WTC11 (cell line): ENCODE measurements at regions not wholly inside any gene's neighbourhood (a gene's known extent, or its start where the extent isn't known, plus 50 kb on each side); places are given as distances from the start of the nearest gene placed in this dataset.

Source experiments
- ATAC-seq: fragments of 200-7000 bp; cut with Tn5 transposase; 2 replicates; pipeline ENCODE4 v1.10.0; 2021; ENCODE audit warnings: mild to moderate bottlenecking, moderate library complexity
- CTCF ChIA-PET: fragments of 300-600 bp; sonication (Branson Sonifier 250); formaldehyde crosslinking; loops from one replicate; lab custom pipeline; 2021; ENCODE audit warnings: antibody characterized with exemption; lab: Charles Lee
- POLR2A ChIA-PET: fragments of 350-600 bp; sonication (Branson Sonifier 250); formaldehyde crosslinking; loops from one replicate; lab custom pipeline; 2021; ENCODE audit warnings: antibody characterized with exemption; lab: Charles Lee
- DNase-seq: peaks from one replicate; pipeline ENCODE4 v3.0.0; 2021; ENCODE audit warnings: low spot score
- H3K27ac Mint-ChIP-seq: 2 replicates; pipeline ENCODE4 v1.8.0; 2021; ENCODE audit warnings: mixed read lengths
- H3K27me3 Mint-ChIP-seq: 2 replicates; pipeline ENCODE4 v1.8.0; 2021; ENCODE audit warnings: low read depth, mild to moderate bottlenecking, moderate library complexity, mixed read lengths
- H3K36me3 Mint-ChIP-seq: 2 replicates; pipeline ENCODE4 v1.8.0; 2021; ENCODE audit warnings: mixed read lengths
- H3K4me1 Mint-ChIP-seq: 2 replicates; pipeline ENCODE4 v1.8.0; 2022; ENCODE audit warnings: mixed read lengths
- H3K4me3 Mint-ChIP-seq: 2 replicates; pipeline ENCODE4 v1.8.0; 2021; ENCODE audit warnings: mild to moderate bottlenecking, moderate library complexity, mixed read lengths
- H3K9me3 Mint-ChIP-seq: 2 replicates; pipeline ENCODE4 v1.8.0; 2021; ENCODE audit warnings: mixed read lengths
- ATF1 ChIP-seq: sonication (generic); formaldehyde crosslinking; IDR thresholded peaks from 2 replicates; pipeline ENCODE4 v1.8.1; 2023; ENCODE audit warnings: mild to moderate bottlenecking, moderate library complexity, missing genetic modification reagents
- CREM ChIP-seq: sonication (generic); formaldehyde crosslinking; IDR thresholded peaks from 2 replicates; pipeline ENCODE4 v1.8.1; 2022; ENCODE audit warnings: mild to moderate bottlenecking, missing genetic modification reagents, moderate library complexity
- E2F1 ChIP-seq: sonication (generic); formaldehyde crosslinking; IDR thresholded peaks from 2 replicates; pipeline ENCODE4 v1.8.0; 2022; ENCODE audit warnings: mild to moderate bottlenecking, missing genetic modification reagents
- FOXJ3 ChIP-seq: sonication (generic); formaldehyde crosslinking; IDR thresholded peaks from 2 replicates; pipeline ENCODE4 v1.9.0; 2021; ENCODE audit warnings: missing genetic modification reagents, mild to moderate bottlenecking, borderline replicate concordance
- GABPB1 ChIP-seq: sonication (generic); formaldehyde crosslinking; IDR thresholded peaks from 2 replicates; pipeline ENCODE4 v1.8.1; 2023; ENCODE audit warnings: mild to moderate bottlenecking, missing genetic modification reagents
- GTF2I ChIP-seq: fragments of 250-450 bp; sonication (Bioruptor Pico); conservative IDR thresholded peaks from 2 replicates; pipeline ENCODE4 v1.4.0; 2021; ENCODE audit warnings: mild to moderate bottlenecking
- JAZF1 ChIP-seq: fragments of 250-450 bp; sonication (Bioruptor Pico); IDR thresholded peaks from 2 replicates; pipeline ENCODE4 v1.9.0; 2021; ENCODE audit warnings: moderate library complexity, mild to moderate bottlenecking, inconsistent platforms
- MAX ChIP-seq: sonication (generic); formaldehyde crosslinking; IDR thresholded peaks from 2 replicates; pipeline ENCODE4 v1.8.0; 2022; ENCODE audit warnings: mild to moderate bottlenecking, missing genetic modification reagents
- MXD4 ChIP-seq: fragments of 250-450 bp; sonication (Bioruptor Pico); IDR thresholded peaks from 2 replicates; pipeline ENCODE4 v1.8.0; 2021; ENCODE audit warnings: mild to moderate bottlenecking, moderate library complexity, borderline replicate concordance
- MYBL2 ChIP-seq: sonication (generic); formaldehyde crosslinking; IDR thresholded peaks from 2 replicates; pipeline ENCODE4 v1.8.1; 2023; ENCODE audit warnings: mild to moderate bottlenecking, moderate library complexity, missing genetic modification reagents
- NR1H2 ChIP-seq: sonication (generic); formaldehyde crosslinking; IDR thresholded peaks from 2 replicates; pipeline ENCODE4 v1.9.0; 2021; ENCODE audit warnings: mild to moderate bottlenecking, moderate library complexity, missing genetic modification reagents
- NR3C1 ChIP-seq: sonication (generic); formaldehyde crosslinking; conservative IDR thresholded peaks from 2 replicates; pipeline ENCODE4 v1.8.1; 2023; ENCODE audit warnings: low read depth, mild to moderate bottlenecking, missing genetic modification reagents
- TP53 ChIP-seq: sonication (generic); formaldehyde crosslinking; IDR thresholded peaks from 2 replicates; pipeline ENCODE4 v1.8.1; 2023; ENCODE audit warnings: mild to moderate bottlenecking, missing genetic modification reagents
- ZBTB21 ChIP-seq: sonication (generic); formaldehyde crosslinking; IDR thresholded peaks from 2 replicates; pipeline ENCODE4 v1.8.1; 2023; ENCODE audit warnings: mild to moderate bottlenecking, missing genetic modification reagents, borderline replicate concordance
- ZBTB43 ChIP-seq: sonication (generic); formaldehyde crosslinking; IDR thresholded peaks from 2 replicates; pipeline ENCODE4 v1.8.1; 2023; ENCODE audit warnings: mild to moderate bottlenecking, missing genetic modification reagents
- ZNF416 ChIP-seq: fragments of 250-450 bp; sonication (Bioruptor Pico); IDR thresholded peaks from 2 replicates; pipeline ENCODE4 v1.9.0; 2021; ENCODE audit warnings: mild to moderate bottlenecking, inconsistent platforms
- ZNF671 ChIP-seq: fragments of 250-450 bp; sonication (Bioruptor Pico); IDR thresholded peaks from 2 replicates; pipeline ENCODE4 v1.8.0; 2021; ENCODE audit warnings: mild to moderate bottlenecking
- TF ChIP-seq, protein P1 (sequence below): sonication (generic); formaldehyde crosslinking; IDR thresholded peaks from 2 replicates; pipeline ENCODE4 v1.8.1; 2022; ENCODE audit warnings: mild to moderate bottlenecking, missing genetic modification reagents, moderate library complexity, borderline replicate concordance
- TF ChIP-seq, protein P2 (sequence below): sonication (generic); formaldehyde crosslinking; IDR thresholded peaks from 2 replicates; pipeline ENCODE4 v1.8.1; 2022; ENCODE audit warnings: missing genetic modification reagents, borderline replicate concordance
- TF ChIP-seq, protein P3 (sequence below): fragments of 250-450 bp; sonication (Bioruptor Pico); IDR thresholded peaks from 2 replicates; pipeline ENCODE4 v1.9.0; 2021; ENCODE audit warnings: mild to moderate bottlenecking, borderline replicate concordance
- TF ChIP-seq, protein P4 (sequence below): fragments of 200-600 bp; IDR thresholded peaks from 2 replicates; pipeline ENCODE4 v1.8.0; 2022; ENCODE audit warnings: antibody characterized with exemption

DNA sequence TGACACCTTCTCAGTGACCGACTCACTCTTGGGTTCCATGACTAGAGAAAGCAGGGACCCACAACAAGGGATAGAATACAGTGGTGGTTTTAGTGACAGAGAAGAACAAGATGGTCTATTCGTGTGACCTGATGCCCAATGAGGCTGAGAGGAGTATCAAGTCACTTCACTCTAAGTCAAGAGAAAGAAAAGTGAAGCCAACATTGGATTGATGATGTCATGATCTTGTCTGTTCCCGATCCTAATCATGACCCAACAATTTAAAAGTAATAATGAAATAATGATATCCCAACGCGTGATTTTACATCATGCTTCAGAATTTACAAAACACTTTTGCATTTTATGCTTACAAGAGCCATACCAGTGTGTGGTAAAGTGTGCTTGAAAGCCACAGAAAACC is 155.6 kb upstream of the POU3F3 start:
- H3K4me1 Mint-ChIP-seq: peaks cover 26% of the 10 kb centered on the region
- ChIA-PET POLR2A (no interaction called here), CTCF (no interaction called here)
- no peaks in the 10 kb centered on the region for H3K9me3 Mint-ChIP-seq
- no peaks in the 10 kb centered on the region for H3K27me3 Mint-ChIP-seq
- ATAC-seq (no peak), DNase-seq (no peak)
- no peak overlapping the region for H3K27ac Mint-ChIP-seq
- no peak overlapping the region for H3K4me3 Mint-ChIP-seq
- TF ChIP-seq CREM (CRISPR knock-in tag) (no peak), NR1H2 (CRISPR knock-in tag) (no peak), MYBL2 (CRISPR knock-in tag) (no peak), MAX (CRISPR knock-in tag) (no peak), GABPB1 (CRISPR knock-in tag) (no peak)
- TF ChIP-seq, protein P1, sequence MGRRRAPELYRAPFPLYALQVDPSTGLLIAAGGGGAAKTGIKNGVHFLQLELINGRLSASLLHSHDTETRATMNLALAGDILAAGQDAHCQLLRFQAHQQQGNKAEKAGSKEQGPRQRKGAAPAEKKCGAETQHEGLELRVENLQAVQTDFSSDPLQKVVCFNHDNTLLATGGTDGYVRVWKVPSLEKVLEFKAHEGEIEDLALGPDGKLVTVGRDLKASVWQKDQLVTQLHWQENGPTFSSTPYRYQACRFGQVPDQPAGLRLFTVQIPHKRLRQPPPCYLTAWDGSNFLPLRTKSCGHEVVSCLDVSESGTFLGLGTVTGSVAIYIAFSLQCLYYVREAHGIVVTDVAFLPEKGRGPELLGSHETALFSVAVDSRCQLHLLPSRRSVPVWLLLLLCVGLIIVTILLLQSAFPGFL (CRISPR knock-in tag): no peak
- TF ChIP-seq, protein P2, sequence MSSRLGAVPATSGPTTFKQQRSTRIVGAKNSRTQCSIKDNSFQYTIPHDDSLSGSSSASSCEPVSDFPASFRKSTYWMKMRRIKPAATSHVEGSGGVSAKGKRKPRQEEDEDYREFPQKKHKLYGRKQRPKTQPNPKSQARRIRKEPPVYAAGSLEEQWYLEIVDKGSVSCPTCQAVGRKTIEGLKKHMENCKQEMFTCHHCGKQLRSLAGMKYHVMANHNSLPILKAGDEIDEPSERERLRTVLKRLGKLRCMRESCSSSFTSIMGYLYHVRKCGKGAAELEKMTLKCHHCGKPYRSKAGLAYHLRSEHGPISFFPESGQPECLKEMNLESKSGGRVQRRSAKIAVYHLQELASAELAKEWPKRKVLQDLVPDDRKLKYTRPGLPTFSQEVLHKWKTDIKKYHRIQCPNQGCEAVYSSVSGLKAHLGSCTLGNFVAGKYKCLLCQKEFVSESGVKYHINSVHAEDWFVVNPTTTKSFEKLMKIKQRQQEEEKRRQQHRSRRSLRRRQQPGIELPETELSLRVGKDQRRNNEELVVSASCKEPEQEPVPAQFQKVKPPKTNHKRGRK: no peak
- no peaks in the 10 kb centered on the region for H3K36me3 Mint-ChIP-seq

- ChIA-PET POLR2A (no interaction called here), CTCF (no interaction called here)
- Mint-ChIP-seq H3K27me3 (no peaks in the 10 kb centered on the region), H3K4me1 (peaks cover 57% of the 10 kb centered on the region), H3K9me3 (no peaks in the 10 kb centered on the region), H3K27ac (no peak overlapping the region), H3K36me3 (no peaks in the 10 kb centered on the region), H3K4me3 (no peak overlapping the region)
- TF ChIP-seq E2F1: no peak
- no peak for TF ChIP-seq ZBTB43 (CRISPR knock-in tag)
- no peak for TF ChIP-seq TP53 (CRISPR knock-in tag)
- TF ChIP-seq NR1H2 (CRISPR knock-in tag): no peak
- no peak for TF ChIP-seq FOXJ3
- TF ChIP-seq MXD4 (CRISPR knock-in tag): no peak
- TF ChIP-seq ZNF671 (CRISPR knock-in tag): no peak
- TF ChIP-seq ZNF416 (CRISPR knock-in tag): no peak
- TF ChIP-seq, protein P3, sequence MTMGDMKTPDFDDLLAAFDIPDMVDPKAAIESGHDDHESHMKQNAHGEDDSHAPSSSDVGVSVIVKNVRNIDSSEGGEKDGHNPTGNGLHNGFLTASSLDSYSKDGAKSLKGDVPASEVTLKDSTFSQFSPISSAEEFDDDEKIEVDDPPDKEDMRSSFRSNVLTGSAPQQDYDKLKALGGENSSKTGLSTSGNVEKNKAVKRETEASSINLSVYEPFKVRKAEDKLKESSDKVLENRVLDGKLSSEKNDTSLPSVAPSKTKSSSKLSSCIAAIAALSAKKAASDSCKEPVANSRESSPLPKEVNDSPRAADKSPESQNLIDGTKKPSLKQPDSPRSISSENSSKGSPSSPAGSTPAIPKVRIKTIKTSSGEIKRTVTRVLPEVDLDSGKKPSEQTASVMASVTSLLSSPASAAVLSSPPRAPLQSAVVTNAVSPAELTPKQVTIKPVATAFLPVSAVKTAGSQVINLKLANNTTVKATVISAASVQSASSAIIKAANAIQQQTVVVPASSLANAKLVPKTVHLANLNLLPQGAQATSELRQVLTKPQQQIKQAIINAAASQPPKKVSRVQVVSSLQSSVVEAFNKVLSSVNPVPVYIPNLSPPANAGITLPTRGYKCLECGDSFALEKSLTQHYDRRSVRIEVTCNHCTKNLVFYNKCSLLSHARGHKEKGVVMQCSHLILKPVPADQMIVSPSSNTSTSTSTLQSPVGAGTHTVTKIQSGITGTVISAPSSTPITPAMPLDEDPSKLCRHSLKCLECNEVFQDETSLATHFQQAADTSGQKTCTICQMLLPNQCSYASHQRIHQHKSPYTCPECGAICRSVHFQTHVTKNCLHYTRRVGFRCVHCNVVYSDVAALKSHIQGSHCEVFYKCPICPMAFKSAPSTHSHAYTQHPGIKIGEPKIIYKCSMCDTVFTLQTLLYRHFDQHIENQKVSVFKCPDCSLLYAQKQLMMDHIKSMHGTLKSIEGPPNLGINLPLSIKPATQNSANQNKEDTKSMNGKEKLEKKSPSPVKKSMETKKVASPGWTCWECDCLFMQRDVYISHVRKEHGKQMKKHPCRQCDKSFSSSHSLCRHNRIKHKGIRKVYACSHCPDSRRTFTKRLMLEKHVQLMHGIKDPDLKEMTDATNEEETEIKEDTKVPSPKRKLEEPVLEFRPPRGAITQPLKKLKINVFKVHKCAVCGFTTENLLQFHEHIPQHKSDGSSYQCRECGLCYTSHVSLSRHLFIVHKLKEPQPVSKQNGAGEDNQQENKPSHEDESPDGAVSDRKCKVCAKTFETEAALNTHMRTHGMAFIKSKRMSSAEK (CRISPR knock-in tag): no peak
- TF ChIP-seq NR3C1 (CRISPR knock-in tag): no peak
- TF ChIP-seq GTF2I (CRISPR knock-in tag): no peak
- TF ChIP-seq ATF1 (CRISPR knock-in tag): no peak
- TF ChIP-seq, protein P4, sequence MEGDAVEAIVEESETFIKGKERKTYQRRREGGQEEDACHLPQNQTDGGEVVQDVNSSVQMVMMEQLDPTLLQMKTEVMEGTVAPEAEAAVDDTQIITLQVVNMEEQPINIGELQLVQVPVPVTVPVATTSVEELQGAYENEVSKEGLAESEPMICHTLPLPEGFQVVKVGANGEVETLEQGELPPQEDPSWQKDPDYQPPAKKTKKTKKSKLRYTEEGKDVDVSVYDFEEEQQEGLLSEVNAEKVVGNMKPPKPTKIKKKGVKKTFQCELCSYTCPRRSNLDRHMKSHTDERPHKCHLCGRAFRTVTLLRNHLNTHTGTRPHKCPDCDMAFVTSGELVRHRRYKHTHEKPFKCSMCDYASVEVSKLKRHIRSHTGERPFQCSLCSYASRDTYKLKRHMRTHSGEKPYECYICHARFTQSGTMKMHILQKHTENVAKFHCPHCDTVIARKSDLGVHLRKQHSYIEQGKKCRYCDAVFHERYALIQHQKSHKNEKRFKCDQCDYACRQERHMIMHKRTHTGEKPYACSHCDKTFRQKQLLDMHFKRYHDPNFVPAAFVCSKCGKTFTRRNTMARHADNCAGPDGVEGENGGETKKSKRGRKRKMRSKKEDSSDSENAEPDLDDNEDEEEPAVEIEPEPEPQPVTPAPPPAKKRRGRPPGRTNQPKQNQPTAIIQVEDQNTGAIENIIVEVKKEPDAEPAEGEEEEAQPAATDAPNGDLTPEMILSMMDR: no peak
- no peak for TF ChIP-seq JAZF1 (CRISPR knock-in tag)
- no peak for TF ChIP-seq ZBTB21 (CRISPR knock-in tag)
- no peak for DNase-seq
- ATAC-seq: no peak
Measured at GRCh38 chr2:104701411-104701911, 152.5 kb upstream of the POU3F3 start.
